Transverse colon (tissue), 4 donors: ENCODE measurements at regions not wholly inside any gene's neighbourhood (a gene's known extent, or its start where the extent isn't known, plus 50 kb on each side); places are given as distances from the start of the nearest gene placed in this dataset.

Experiments used
- DNase-seq: peaks from one replicate; pipeline ENCODE4 v3.0.0-alpha.2; 2019
- H3K27ac ChIP-seq, 4 donors: fragments of 200-600 bp; sonication (generic); 2 replicates each; pipeline ENCODE4 v1.5.1; 2016 to 2018; ENCODE audit warnings: inconsistent platforms in 4 of 4
- H3K27me3 ChIP-seq: fragments of 200-600 bp; sonication (generic); 2 replicates; pipeline ENCODE4 v1.5.1; 2017; ENCODE audit warnings: inconsistent platforms
- H3K36me3 ChIP-seq, 4 donors: fragments of 200-600 bp; sonication (generic); 2 replicates each; pipeline ENCODE4 v1.5.1; 2017 to 2019; ENCODE audit warnings: inconsistent platforms in 4 of 4
- H3K4me1 ChIP-seq, 4 donors: fragments of 200-600 bp; sonication (generic); 2 replicates each; pipeline ENCODE4 v1.5.1; 2017 to 2020; ENCODE audit warnings: inconsistent platforms in 4 of 4
- H3K4me3 ChIP-seq, 4 donors: fragments of 200-600 bp; sonication (generic); 1 replicate in 1 of 4; 2 replicates in 3 of 4; pipeline versions ENCODE4 v1.5.1 to v1.6.1; 2017 to 2019; ENCODE audit warnings: inconsistent platforms in 4 of 4
- H3K9me3 ChIP-seq, 2 donors: fragments of 200-600 bp; sonication (generic); 2 replicates each; pipeline ENCODE4 v1.5.1; 2017 to 2019; ENCODE audit warnings: inconsistent platforms in 2 of 2
- CTCF ChIP-seq, 5 experiments: fragments of 200-600 bp in 3 of 5; fragments of 450-650 bp in 2 of 5; sonication (generic) in 3 of 5; IDR thresholded peaks; 1 replicate in 2 of 5; 2 replicates in 3 of 5; pipeline ENCODE4 v1.5.1; 2016 to 2017; ENCODE audit warnings: antibody characterized with exemption in 5 of 5, inconsistent platforms in 3 of 5, mild to moderate bottlenecking in 2 of 5, moderate library complexity in 1 of 5
- EP300 ChIP-seq: sonication (generic); formaldehyde crosslinking; IDR thresholded peaks from one replicate; pipeline ENCODE4 v1.6.1; 2017; ENCODE audit warnings: antibody characterized with exemption, low read depth
- POLR2A ChIP-seq: fragments of 450-650 bp; IDR thresholded peaks from one replicate; pipeline ENCODE4 v1.6.1; 2016; ENCODE audit warnings: antibody characterized with exemption, mild to moderate bottlenecking, moderate library complexity
- POLR2AphosphoS5 ChIP-seq, 3 donors: sonication (generic); formaldehyde crosslinking; IDR thresholded peaks; one replicate each; pipeline ENCODE4 v1.6.1; 2016; ENCODE audit warnings: antibody characterized with exemption in 3 of 3
- WGBS, 2 donors: methylation state at CpG; one replicate each; pipeline ENCODE4 v1.1.5; 2018; ENCODE audit warnings: low coverage in 1 of 2; 5-methylcytosine and 5-hydroxymethylcytosine counted together
- in situ Hi-C, 4 donors: fragments of 200-750 bp; cut with MboI; loops; one replicate each; pipeline versions ENCODE4 v1.15.0 to v1.15.1; 2017; ENCODE audit warnings: low sequenced_read_pairs in 3 of 4, low pct_ligation_motif_present in 1 of 4, low pct_unique_long_range_greater_than_20kb in 1 of 4
- intact Hi-C: fragments of 100-400 bp; cut with DNase I; formaldehyde crosslinking; loops from one replicate; pipeline ENCODE4 v1.15.1; 2023; ENCODE audit warnings: low total_unique reads

- 78 to 86% methylated on average over 8 to 9 of the region's 9 CpGs for WGBS, 2 donors
- in situ Hi-C loops (no loop called here), intact Hi-C loops (no loop called here)
These were observed 76.3 kb upstream of the LIPC start for GRCh38 chr15:58355382-58355971.

GRCh38 chr15:58355973-58356372, 75.8 kb upstream of the LIPC start:
- intact Hi-C loops, result no loop called here
- Histone ChIP-seq H3K36me3 (no peaks in the 10 kb centered on the region), H3K4me3 (no peak overlapping the region), H3K27me3 (no peaks in the 10 kb centered on the region), H3K27ac (no peak overlapping the region), H3K9me3 (no peaks in the 10 kb centered on the region), H3K4me1 (peaks cover 0 to 3% (median 1%) of the 10 kb centered on the region in 4 donors)
- DNase-seq, result no peak
- WGBS, 2 donors, result 40 to 67% methylated on average over 1 to 10 of the region's 10 CpGs
- in situ Hi-C loops, result no loop called here
- no peak for TF ChIP-seq POLR2A
- no peak for TF ChIP-seq CTCF (IDR thresholded peaks at IDR 0.05)
- no peak for TF ChIP-seq POLR2AphosphoS5 (IDR thresholded peaks at IDR 0.05)
- TF ChIP-seq EP300, result no peak

More at GRCh38 chr15:58355382-58355971, 76.3 kb upstream of the LIPC start:
- Histone ChIP-seq H3K9me3 (no peaks in the 10 kb centered on the region), H3K4me1 (no peaks in the 10 kb centered on the region), H3K36me3 (no peaks in the 10 kb centered on the region), H3K27me3 (no peaks in the 10 kb centered on the region), H3K27ac (no peak overlapping the region), H3K4me3 (no peak overlapping the region)
- no peak for TF ChIP-seq EP300
- TF ChIP-seq CTCF (IDR thresholded peaks at IDR 0.05), result no peak
- TF ChIP-seq POLR2AphosphoS5 (IDR thresholded peaks at IDR 0.05), result no peak
- no peak for TF ChIP-seq POLR2A
- DNase-seq, result no peak

GRCh38 chr15:58357529-58358476, 74.0 kb upstream of the LIPC start:
- H3K27ac ChIP-seq, result no peak overlapping the region
- no peak overlapping the region for H3K4me3 ChIP-seq
- no peak for TF ChIP-seq POLR2AphosphoS5 (IDR thresholded peaks at IDR 0.05)
- TF ChIP-seq EP300, result no peak
- TF ChIP-seq CTCF (IDR thresholded peaks at IDR 0.05), result no peak
- TF ChIP-seq POLR2A, result no peak
- no peaks in the 10 kb centered on the region for H3K27me3 ChIP-seq
- no peaks in the 10 kb centered on the region for H3K9me3 ChIP-seq
- 88 to 93% methylated on average over 5 to 9 of the region's 9 CpGs for WGBS, 2 donors
- intact Hi-C loops, result no loop called here
- in situ Hi-C loops, result no loop called here
- DNase-seq, result no peak
- peaks cover 0 to 15% (median 5%) of the 10 kb centered on the region in 4 donors for H3K4me1 ChIP-seq
- no peaks in the 10 kb centered on the region for H3K36me3 ChIP-seq

DNA sequence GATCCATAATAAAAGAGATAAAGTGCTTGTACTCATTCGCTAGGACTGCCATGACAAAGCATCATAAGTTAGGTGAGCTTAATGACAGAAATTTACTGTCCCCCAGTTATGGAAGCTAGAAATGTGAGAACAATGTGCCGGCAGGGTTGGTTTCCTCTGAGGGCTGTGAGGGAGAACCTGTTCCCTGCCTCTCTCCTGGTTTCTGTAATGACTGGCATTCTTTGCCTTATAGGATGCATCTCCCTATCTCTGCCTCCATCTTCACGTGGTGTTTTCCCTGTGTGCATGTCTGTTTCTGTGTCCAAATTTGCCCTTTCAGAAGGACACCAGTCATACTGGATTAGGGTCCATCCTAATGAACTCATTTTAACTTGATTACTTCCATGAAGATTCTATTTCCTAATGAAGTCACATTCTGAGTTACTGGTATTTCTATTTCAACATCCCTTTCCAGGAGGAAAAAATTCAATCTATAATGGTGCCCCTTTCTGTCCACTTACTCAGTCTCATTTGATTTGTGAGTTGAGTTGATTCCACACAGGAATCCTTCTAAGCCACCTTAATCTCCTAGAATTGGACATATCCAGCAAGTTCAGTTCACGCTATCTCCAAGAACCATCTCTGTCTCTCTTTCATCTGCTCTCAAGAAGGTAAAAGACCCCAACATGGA, 71.2 kb upstream of the LIPC start:
- no peak for DNase-seq
- TF ChIP-seq CTCF (IDR thresholded peaks at IDR 0.05), result no peak
- TF ChIP-seq POLR2A, result no peak
- no peak for TF ChIP-seq POLR2AphosphoS5 (IDR thresholded peaks at IDR 0.05)
- TF ChIP-seq EP300, result no peak
- H3K27me3 ChIP-seq, result no peaks in the 10 kb centered on the region
- H3K4me1 ChIP-seq, result peaks cover 0 to 16% (median 5%) of the 10 kb centered on the region in 4 donors
- peaks cover 0 to 5% of the 10 kb centered on the region in 2 donors for H3K9me3 ChIP-seq
- no peaks in the 10 kb centered on the region for H3K36me3 ChIP-seq
- no peak overlapping the region for H3K4me3 ChIP-seq
- WGBS, 2 donors, result 89 to 100% methylated on average over 1 to 4 of the region's 4 CpGs
- H3K27ac ChIP-seq, result peak overlapping the region; percentile 24 to 57 (median 46)
- in situ Hi-C loops (no loop called here), intact Hi-C loops (no loop called here)
